ENCODE measurements at regions not wholly inside any gene's neighbourhood (a gene's known extent, or its start where the extent isn't known, plus 50 kb on each side); places are given as distances from the start of the nearest gene placed in this dataset.

GRCh38 chr12:20105943-20106342, 262.4 kb upstream of the PDE3A start:
- TF ChIP-seq CTCF (IDR thresholded peaks at IDR 0.05) (no peak), REST (IDR thresholded peaks at IDR 0.05; ENCODE audit: insufficient read depth in 1 of 2, low read depth in 2 of 2, low read length in 1 of 2) (no peak), POLR2AphosphoS5 (IDR thresholded peaks at IDR 0.05; ENCODE audit: low read depth, low read length) (no peak), SIN3A (IDR thresholded peaks at IDR 0.05; ENCODE audit: borderline replicate concordance, insufficient read depth, low read depth, low read length) (no peak)
